NCI-H82 treated with DMSO at 0.1 percent for 48 hours (cell line): ENCODE measurements at regions not wholly inside any gene's neighbourhood (a gene's known extent, or its start where the extent isn't known, plus 50 kb on each side); places are given as distances from the start of the nearest gene placed in this dataset.

Experiments used
- DNase-seq: peaks from one replicate; lab custom pipeline; 2025; ENCODE audit not compliant: unreplicated experiment; lab: John Stamatoyannopoulos, UW

- DNase-seq, result no peak
These were observed 143.3 kb upstream of the SLCO3A1 start for GRCh38 chr15:91710080-91710698.

GRCh38 chr15:91711384-91712033 is 142.0 kb upstream of the SLCO3A1 start:
- no peak for DNase-seq

DNA sequence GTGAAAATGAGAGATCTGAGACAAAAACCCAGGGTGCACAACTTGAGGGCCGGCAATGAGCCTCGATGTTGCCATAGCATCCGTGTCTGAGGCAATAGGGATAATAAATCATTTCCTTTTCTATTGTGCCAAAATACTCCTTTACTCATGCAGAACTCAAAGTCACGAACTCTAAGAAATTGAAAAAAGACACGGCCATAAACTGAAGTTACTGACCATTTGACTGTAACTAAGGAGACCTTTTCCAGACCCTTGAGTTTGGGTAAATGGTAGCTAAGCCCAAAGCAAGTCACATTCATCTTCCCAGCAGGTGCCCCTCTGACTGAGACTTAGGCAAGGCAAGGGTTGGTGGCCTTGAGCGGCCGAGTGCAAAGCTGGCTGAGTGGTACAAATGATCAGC is 141.2 kb upstream of the SLCO3A1 start:
- no peak for DNase-seq

DNA sequence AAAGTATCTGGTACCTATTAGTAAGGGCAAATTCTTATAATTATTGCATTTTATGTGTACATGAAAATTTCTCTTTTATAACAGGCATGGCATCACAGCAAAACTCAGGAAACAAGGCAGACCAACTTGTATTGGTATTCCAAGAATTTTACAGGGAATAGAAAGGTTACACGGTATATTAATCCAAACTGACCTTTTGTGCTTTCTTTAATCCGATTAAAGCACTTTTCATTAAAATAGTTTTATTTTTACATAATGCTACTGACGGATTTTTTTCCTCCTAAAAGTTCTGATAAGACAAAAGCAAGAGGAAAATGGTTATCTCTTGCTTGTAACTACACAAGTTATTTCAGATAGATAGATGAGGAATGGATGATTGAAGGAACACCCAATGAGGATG is 137.0 kb upstream of the SLCO3A1 start:
- no peak for DNase-seq

- DNase-seq, result no peak
These were observed 135.7 kb upstream of the SLCO3A1 start for GRCh38 chr15:91717811-91718210.

DNA sequence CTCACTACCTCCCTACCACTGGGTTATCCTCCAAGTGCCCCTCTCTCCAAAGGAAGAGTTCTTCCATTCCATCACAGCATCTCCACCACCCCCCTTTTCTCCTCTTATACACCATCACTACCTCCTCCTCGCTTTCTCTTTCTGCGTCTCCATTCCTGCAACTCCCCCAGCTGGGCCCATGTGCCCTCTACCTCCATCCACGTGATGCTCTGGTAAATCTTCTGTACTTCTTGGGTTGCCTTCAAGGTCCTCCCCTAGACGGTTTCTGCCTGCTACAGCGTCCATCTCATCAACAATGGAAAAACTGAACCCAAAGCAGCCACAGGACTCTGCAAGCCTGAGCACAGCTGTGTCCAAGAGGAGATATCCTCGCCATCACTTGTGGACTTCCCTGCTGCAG is 129.5 kb upstream of the SLCO3A1 start:
- no peak for DNase-seq

- DNase-seq, result no peak
These were observed 119.8 kb upstream of the SLCO3A1 start for GRCh38 chr15:91733661-91734060.

DNA sequence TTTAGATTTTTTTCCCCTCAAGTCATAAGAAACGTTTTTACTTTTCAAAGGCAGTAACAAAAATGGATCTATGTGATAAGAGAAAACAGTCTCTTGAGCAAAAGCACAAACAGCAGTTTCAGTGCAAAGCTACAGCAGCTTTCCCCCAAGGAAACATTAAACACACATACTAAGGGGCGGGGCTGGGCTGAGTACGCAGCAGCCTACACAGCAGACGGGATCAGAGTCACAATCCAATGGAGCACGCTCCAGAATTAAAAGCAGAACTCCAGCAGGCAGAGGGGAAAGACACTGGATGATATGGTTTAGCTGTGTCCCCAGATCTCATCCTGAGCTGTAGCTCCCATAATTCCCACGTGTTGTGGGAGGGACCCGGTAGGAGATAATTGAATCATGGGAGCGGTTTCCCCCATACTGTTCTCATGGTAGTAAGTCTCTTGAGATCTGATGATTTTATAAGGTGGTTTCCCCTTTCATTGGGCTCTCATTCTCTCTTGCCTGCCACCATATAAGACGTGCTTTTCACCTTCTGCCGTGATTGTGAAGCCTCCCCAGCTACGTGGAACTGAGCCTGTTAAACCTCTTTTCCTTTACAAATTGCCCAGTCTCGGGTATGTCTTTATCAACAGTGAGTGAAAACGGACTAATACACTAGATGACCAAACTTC is 116.2 kb upstream of the SLCO3A1 start:
- no peak for DNase-seq

GRCh38 chr15:91741986-91742385 is 111.5 kb upstream of the SLCO3A1 start:
- no peak for DNase-seq

- DNase-seq, result no peak
These were observed 101.9 kb upstream of the SLCO3A1 start for GRCh38 chr15:91751611-91752010.

DNA sequence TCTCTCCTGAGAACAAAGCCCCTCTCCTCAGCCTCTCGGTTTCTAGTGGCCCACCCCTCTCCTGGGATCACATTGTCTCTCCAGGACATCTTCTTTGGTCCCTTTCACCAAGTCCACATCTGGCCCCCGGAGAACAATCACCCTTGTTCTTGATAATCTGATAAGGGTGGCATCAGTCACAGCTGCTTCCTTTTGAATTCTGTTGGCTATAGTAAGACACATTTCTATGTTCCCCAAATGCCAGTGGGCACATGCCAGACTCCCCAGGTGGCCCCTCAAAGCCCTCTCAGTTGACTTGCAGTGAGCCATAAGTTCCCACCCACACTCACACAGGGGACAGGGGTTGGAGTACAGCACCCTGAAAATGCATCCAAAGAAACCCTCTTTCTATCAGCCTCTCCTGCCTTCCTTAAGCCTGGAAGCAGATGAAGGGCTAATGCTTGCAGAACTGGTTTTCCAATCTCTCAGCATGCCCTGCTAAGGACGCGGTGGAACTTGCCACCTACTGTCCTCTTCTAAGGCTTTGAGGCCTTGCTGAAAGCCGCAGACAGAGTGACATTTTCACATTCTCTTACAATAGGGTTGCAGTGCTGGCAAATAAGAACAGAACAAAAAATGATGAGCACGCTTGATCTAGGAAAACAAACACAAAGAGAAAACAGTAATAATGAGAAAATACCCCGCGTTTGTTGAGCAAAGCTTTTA is 101.3 kb upstream of the SLCO3A1 start:
- no peak for DNase-seq

DNA sequence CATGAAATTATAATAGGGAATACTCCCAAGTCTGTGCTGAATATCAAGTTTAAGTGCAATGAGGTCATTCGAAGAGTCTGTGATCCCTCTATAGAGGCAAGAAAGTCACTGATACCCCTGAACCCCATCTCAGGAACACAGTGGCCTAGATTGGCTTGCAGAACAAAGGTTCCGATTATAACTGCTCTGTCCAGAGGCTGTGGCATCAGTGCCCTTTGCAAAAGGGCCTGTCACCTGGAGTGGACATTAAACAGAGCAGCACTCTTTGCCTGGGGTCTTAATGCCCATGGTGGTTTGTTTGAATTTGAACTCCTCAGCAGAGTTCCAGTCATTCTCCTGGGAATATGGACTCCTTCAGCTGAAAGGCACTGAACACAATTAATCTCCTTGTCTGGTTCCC is 93.9 kb upstream of the SLCO3A1 start:
- no peak for DNase-seq

DNA sequence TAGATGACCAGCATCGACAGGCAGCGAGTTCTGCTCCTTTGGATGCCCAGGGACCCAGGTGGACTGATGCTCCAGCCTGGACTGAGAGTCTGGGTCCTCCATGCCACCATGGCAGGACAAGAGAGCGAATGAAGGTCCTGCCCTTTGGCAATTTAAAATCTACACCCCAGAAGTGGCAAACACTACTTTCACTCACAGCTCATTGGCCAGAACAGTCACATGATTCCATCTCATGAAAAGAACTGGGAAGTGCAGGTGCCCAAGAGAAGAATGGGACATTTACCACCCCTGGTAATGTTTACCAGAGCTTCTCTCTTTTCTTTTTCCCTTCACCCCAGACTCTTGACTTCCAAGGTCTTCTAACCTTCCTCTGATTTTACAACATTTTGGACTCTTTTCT is 87.8 kb upstream of the SLCO3A1 start:
- DNase-seq, result no peak

GRCh38 chr15:91769476-91769875 is 84.0 kb upstream of the SLCO3A1 start:
- DNase-seq, result no peak

GRCh38 chr15:91769894-91770293 is 83.6 kb upstream of the SLCO3A1 start:
- no peak for DNase-seq

DNA sequence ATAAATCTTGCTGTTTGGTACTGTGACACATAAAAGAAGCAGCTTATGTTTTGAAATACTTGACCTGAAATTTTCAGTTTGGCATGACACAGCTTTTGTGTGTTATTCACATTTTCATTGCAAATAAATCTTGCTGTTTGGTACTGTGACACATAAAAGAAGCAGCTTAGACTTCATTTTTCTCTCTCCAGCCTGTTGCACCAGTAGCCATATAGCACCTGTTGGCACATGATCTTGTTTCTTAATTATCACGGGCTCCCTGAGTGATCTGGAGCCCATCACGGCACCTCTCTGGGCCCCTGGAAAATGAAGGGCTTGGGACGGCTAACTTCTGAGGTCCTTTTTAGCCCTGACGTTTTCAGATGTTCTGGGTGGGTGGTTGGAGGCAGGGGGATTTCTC is 77.4 kb upstream of the SLCO3A1 start:
- DNase-seq, result no peak

DNA sequence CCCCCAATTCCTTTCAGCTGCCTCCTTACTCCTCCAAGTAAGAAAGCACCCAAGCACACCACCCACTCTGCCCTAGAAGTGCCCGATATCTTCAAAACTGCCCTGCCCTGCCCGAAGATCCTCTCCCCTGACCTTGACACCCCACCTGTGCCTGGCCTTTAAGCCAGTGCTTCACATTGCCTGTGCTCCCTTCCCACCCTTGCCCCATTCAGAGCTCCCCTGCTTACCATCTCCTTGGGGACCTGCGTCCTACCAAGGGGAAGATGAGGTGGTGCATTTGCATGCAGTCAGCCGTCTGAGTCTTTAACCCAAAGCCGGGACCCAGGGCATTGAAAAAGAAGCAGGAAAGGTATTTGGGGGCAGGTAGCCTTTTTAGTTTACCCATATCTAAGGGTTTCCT is 73.5 kb upstream of the SLCO3A1 start:
- DNase-seq, result no peak

DNA sequence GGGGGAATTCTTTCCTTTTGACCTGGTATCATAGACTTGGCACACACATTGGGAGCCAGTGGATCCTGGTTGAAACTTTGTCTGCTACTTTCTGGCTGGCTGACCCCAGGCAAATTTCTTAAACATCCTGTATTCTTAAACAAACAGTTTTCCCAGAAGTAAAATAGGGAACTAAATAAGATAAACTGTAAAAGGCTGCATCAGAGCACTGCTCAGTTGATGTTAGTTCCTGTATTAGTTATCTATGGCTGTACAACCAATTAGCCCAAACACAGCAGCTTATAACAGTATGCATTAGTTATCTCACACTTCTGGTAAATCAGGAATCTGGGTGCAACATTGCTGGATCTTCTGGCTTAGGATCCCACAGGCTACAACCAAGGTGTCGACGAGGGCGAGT is 73.1 kb upstream of the SLCO3A1 start:
- DNase-seq, result no peak

DNA sequence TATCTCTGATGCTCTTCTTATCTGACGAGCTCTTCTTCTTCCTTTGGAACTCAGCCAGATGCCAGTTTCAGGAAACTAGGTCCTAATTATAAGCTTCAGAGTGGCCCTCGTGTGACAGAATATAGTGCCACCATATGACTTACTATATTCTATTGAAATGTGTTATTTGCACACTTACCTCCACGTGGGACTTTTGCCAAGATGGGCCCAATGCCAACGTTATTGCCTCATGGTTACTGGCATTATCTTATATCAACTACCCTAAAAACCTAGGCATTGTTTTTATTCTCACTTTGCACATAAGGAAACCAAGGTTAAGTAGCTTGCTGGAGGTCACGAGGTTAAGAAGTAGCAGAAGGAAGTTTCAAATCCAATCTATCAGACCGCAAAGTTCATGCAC is 71.3 kb upstream of the SLCO3A1 start:
- no peak for DNase-seq

- DNase-seq, result no peak
These were observed 70.5 kb upstream of the SLCO3A1 start for GRCh38 chr15:91783008-91783407.

DNA sequence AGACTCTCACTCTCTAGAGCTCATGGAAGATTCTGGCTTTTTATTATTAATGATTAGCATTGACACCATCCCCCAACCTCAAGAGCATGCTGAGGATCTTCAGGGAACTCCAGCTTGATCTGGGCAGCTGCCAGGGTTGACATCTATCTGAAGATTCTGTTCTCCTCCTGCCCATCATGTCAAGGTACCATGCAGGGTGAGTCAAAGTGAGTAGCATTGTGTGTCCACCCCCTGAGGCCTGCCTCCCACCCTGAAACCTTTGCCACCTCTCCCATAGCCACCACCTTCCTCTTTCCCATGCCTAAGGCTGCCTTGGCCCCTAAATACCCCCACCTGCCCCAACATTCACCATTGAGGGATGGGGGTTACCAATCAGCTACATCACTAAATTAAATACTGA is 70.1 kb upstream of the SLCO3A1 start:
- no peak for DNase-seq
